Stimulated activated CD4-positive, alpha-beta T cell treated with anti-CD3 and anti-CD28 coated beads, TNF-alpha, amount 100 ng/mL, for 4 hours (primary cell): ENCODE measurements at regions not wholly inside any gene's neighbourhood (a gene's known extent, or its start where the extent isn't known, plus 50 kb on each side); places are given as distances from the start of the nearest gene placed in this dataset.
"Not testable (repeated sequence)": the region's sequence is repeated elsewhere in the genome, so short reads cannot be mapped to it uniquely, and the experiment has no call there.

ENCODE experiments used
- DNase-seq, 3 experiments: peaks; one replicate each; pipeline ENCODE4 v3.0.0-alpha.2; 2020; ENCODE audit warnings: low read depth in 3 of 3

GRCh38 chr4:25981749-25982148 is 67.7 kb downstream of the SMIM20 start:
- DNase-seq, result no peak

- DNase-seq, result no peak
Observed at GRCh38 chr4:25982962-25983361, 68.9 kb downstream of the SMIM20 start.

GRCh38 chr4:25984266-25984665 is 70.2 kb downstream of the SMIM20 start:
- no peak for DNase-seq

- no peak for DNase-seq
Observed at GRCh38 chr4:25984796-25985195, 70.8 kb downstream of the SMIM20 start.

DNA sequence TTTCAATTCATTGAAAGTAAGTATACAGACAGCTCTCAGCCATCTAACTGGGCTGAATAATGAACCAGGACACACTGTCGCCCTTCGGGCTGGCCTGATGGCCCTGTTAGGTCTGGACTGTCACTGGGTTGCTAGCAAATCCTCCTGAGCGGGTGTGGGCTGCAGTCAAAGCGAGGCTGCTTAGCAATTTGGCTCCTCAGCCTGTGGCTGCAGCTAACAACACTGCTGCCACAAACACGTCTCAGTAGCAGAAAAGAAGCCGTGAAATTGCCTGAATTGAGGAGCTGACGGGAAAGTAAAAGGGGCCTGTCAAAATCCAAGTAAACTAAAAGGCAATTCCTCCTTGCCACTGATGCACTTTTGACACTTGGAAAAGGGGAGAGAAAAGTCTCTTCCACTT is 72.8 kb downstream of the SMIM20 start:
- no peak for DNase-seq

- DNase-seq, result no peak
Observed at GRCh38 chr4:25991340-25991739, 77.3 kb downstream of the SMIM20 start.

DNA sequence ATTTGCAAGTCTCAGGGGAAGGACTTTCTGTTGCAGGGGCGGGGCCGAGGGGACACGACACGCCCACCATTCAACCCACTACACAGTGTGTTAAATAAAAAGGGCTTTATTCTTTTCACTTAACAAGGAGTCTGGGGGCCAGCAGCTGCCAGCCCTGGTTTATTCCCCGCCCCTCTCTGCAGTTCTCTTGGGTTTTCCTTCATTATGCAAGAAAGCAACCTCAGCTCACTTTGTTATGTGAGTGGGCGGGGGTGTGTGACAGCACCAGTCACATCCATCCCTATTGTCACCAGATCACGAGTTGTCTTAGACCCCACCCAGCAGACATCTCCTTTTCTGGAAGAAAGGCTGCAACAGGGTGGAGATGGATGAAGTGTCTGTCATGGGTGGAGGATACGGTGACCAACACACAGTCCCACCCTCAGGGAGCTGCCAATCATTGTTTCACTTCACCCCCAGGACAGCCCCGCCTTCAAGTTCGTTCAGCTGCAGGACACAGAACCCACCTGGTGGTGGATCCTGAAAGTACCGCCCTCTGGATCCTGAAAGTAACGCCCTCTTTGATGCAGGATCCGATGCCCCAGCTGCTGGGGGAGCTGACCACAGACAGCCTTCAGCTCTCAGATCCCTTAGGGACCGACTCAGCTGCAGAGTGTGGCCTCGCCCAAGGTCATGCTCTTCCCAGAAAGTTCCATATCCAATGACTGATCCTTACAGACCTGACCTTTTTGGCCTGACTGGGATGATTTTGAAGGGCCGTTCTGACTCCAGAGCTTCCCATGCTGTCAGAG is 79.6 kb downstream of the SMIM20 start:
- DNase-seq, result no peak

DNA sequence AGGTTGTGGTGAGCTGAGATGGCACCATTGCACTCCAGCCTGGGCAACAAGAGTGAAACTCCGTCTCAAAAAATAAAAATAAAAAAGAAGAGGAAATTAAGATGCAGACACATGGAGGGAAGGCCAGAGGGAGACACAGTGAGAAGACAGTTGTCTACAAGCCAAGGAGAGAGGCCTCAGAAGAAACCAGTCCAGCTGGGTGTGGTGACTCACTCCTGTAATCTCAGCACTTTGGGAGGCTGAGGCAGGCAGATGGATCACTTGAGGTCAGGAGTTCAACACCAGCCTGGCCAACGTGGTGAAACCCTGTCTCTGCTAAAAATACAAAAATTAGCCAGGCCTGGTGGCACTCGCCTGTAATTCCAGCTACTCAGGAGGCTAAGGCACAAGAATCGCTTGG is 80.6 kb downstream of the SMIM20 start:
- DNase-seq, result not testable (repeated sequence)

DNA sequence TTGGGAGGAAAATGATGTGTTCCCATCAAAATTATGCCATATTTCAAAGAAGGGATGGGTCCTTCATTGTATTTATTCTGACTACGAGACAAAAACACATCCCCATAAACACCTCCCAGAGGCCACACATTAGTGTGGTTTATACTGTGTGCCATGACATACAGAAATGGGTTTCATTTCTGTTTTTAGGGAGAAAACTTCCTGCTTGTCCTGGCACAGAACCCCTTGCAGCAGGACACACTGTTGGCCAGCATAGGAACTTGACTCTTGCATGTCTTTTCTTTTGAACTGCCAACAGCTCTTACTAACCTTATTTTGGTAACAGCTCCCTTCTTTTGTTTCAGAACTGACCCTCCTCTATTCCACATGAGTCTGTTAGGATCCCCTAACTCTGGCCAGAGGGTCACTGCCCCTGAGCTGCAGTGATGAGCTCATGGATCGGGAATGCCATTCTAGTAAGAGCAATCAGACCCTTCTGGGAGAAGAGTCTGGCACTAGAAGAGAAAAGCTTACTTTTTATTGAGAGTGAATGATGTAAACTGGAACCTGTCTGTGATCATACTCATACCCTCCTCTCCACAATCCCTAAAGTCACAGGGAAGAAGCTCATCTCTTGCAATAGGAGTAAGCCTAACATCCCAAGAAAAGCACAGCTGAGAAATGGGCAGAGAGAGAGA is 86.4 kb downstream of the SMIM20 start:
- no peak for DNase-seq

DNA sequence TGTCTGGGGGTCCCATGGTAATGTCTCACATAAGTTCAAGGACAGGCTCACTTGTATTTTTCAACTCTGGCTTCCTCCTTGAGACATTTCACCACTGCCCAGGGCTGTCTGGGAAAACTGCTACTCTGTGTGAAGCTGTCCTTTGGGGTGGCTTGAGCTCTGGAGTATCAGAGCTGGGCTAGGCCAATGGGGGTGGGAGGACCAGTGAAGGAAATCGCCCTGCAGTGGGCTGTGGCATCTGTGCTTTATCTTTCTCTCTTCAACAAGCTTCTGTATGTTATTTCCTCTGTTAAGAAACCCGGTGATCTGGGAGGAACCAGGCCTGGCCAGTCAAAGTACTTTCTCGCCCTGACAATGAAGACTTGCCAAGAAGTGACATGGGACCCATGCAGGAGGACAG is 87.4 kb downstream of the SMIM20 start:
- no peak for DNase-seq

DNA sequence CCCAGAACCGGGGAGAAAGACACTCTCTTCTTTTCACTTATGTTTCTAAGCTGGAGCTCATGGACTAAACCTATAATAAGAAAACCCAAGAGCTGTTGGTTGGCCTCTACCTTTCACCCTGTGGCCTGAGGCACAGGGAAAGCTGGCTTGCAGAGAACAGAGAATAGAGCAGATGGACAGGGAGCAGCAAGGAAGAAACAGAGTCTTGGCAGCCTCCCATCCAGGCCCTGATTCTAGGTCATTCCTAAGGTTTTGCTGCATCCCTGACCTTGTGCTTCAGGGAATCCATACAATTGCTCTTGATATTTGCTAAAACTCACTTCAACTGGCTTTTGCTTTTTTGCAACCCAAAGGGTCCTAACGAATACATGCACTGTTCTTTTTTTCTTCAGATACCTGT is 87.8 kb downstream of the SMIM20 start:
- DNase-seq, result no peak

GRCh38 chr4:26003056-26003455 is 89.0 kb downstream of the SMIM20 start:
- no peak for DNase-seq

DNA sequence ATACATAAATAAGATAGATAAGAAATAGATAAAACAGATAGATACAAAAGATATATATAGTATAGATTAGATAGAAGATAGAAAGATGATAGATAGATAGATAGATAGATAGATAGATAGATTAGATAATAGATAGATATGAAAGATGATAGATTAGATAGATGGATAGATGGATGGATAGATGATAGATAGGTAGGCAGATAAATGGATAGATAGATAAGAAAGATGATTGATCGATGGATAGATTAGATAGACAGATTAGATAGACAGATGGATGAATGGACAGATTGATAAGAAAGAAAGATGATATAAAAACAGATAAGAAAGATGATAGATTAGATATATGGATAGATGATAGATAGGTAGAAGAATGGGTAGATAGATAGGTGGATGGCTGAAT is 90.3 kb downstream of the SMIM20 start:
- no peak for DNase-seq

GRCh38 chr4:26005764-26006163 is 91.7 kb downstream of the SMIM20 start:
- no peak for DNase-seq

- DNase-seq, result no peak
Observed at GRCh38 chr4:26008737-26009136, 94.7 kb downstream of the SMIM20 start.

DNA sequence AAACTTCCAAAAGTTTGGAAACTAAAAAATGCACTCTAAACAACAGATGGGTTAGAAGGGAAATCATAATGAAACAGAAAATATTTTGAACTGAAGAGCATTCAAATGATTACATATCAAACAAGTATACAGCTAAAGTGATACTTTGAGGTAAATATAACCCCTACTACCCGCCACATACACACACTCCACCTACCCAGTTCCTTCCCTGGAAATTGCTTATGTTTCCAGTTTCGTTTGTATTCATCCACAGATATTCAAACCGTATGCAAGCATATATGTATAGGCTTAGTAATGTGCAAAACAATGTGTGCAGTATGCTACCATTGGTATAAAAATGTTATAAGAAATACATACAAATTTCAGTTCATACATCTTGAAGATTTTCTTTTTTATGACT is 95.5 kb downstream of the SMIM20 start:
- no peak for DNase-seq

- no peak for DNase-seq
Observed at GRCh38 chr4:26010304-26010703, 96.3 kb downstream of the SMIM20 start.

DNA sequence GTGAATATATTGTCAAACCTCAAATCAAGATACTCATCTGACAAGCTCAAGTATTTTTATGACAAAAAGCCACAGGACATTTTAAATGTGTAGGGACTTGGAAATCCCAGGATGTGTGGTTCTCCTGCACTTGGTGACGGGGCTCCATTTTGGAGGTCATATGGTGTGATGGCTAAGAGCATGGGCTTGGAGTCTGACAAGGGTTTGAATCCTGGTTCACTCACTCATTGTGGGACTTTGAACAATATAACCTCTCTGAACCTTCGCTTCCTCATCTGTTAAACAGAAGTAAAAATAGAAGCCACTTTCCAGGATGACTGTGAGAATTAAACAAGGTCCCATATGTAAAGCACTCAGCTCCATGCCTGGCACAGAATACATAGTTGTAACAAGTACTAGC is 99.6 kb downstream of the SMIM20 start:
- no peak for DNase-seq

DNA sequence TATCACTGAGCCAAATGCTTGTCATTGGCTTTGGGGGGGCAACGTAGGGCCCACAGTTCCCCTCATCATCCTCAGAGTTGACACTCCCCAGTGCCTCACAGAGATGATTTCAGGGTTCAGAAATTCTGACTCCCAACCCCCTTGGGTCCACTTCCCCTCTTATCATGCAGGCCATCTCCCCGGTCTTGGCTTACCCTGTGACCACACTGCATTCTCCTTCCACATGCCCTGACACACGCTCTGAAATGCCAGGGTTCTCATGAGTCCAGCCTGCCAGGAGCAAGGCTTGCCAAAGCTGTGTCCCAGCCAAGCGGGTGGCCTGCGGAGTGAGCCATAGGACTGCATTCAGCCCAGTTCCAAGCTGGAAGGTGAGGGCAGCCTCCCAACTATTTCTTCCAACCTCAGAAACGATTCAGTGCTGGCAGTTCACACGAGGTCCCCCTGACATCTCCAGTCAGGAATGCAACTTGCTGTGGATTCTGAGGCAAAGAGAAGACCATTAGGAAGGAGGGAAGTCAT is 101.2 kb downstream of the SMIM20 start:
- DNase-seq, result no peak

DNA sequence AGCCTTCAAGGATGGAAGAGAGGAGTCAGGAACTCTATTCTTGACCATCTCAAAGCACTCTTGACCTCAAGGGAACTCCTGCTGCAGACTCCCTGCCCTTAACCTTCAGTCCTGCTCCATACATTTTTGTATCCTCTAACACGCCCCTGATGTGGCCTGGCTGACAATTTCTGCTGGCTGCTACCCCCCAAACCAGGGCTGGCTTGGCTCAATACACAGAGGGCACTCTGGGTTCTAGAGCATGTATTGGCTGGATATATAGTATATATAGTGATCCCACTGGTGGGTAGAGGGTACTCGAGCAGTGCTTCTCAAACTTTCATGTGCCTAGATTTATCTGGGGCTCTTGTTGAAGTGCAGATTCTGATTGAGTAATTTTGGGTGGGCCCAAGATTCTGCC is 101.9 kb downstream of the SMIM20 start:
- DNase-seq, result no peak

DNA sequence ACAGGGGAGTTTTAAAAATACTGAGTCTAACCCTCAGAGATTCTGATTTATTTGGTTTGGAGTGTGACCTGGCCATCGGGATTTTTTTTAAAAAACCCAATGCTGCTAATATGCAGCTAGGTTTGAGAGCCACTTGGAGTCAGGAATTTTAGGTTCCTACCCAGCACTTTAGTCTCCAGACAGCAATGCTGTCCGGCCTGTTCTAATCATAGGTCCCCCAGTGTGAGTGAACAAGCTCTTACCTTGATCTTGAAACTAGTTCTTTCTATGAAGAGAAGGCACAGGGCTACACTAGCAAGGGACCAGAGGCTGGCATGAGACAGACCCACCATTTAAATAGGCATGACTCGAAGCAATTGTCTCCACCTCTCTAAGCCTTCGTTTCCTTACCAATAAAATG is 103.5 kb downstream of the SMIM20 start:
- no peak for DNase-seq

DNA sequence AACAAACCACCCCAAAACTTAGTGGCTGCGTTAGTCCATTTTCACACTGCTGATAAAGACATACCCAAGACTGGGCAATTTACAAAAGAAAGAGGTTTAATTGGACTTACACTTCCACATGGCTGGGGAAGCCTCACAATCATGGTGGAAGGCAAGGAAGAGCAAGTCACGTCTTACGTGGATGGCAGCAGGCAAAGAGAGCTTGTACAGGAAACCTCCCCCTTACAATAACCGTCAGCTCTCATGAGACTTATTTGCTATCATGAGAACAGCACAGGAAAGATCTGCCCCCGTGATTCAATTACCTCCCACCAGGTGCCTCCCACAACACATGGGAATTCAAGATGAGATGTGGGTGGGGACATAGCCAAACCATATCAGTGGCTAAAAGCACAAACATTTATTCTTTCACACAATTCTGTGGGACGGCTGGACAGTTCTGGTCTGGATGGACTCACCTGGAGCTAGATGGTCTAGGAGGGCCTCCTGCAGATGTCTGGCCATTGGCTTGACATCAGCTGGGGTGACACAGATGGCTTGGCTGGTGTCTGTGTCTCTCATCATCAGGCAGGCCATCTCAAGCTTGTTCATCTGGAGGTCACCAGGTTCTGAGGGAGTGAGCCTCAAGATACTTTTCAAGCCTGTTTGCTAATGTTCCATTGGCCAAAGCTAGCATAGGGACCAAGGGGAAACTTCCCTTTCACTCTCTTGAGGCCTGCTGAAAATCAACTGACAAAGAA is 104.1 kb downstream of the SMIM20 start:
- not testable (repeated sequence) for DNase-seq
